ENCODE measurements at regions not wholly inside any gene's neighbourhood (a gene's known extent, or its start where the extent isn't known, plus 50 kb on each side); places are given as distances from the start of the nearest gene placed in this dataset.
A peak's percentile ranks its signal among the peaks of the same experiment; 100 is the strongest.

GRCh38 chr6:84280639-84281038 is 53.2 kb upstream of the CEP162 start (continued):
- TF ChIP-seq, protein P1, sequence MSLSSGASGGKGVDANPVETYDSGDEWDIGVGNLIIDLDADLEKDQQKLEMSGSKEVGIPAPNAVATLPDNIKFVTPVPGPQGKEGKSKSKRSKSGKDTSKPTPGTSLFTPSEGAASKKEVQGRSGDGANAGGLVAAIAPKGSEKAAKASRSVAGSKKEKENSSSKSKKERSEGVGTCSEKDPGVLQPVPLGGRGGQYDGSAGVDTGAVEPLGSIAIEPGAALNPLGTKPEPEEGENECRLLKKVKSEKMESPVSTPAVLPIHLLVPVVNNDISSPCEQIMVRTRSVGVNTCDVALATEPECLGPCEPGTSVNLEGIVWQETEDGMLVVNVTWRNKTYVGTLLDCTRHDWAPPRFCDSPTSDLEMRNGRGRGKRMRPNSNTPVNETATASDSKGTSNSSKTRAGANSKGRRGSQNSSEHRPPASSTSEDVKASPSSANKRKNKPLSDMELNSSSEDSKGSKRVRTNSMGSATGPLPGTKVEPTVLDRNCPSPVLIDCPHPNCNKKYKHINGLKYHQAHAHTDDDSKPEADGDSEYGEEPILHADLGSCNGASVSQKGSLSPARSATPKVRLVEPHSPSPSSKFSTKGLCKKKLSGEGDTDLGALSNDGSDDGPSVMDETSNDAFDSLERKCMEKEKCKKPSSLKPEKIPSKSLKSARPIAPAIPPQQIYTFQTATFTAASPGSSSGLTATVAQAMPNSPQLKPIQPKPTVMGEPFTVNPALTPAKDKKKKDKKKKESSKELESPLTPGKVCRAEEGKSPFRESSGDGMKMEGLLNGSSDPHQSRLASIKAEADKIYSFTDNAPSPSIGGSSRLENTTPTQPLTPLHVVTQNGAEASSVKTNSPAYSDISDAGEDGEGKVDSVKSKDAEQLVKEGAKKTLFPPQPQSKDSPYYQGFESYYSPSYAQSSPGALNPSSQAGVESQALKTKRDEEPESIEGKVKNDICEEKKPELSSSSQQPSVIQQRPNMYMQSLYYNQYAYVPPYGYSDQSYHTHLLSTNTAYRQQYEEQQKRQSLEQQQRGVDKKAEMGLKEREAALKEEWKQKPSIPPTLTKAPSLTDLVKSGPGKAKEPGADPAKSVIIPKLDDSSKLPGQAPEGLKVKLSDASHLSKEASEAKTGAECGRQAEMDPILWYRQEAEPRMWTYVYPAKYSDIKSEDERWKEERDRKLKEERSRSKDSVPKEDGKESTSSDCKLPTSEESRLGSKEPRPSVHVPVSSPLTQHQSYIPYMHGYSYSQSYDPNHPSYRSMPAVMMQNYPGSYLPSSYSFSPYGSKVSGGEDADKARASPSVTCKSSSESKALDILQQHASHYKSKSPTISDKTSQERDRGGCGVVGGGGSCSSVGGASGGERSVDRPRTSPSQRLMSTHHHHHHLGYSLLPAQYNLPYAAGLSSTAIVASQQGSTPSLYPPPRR (CRISPR knock-in tag; IDR thresholded peaks at IDR 0.05; ENCODE audit: borderline replicate concordance): no peak
- TF ChIP-seq SRSF9 (IDR thresholded peaks at IDR 0.05; ENCODE audit: borderline replicate concordance, low read depth, low read length): no peak
- no peak for TF ChIP-seq DNMT1 (IDR thresholded peaks at IDR 0.05)
- no peak for TF ChIP-seq MCM7 (IDR thresholded peaks at IDR 0.05)
- peak; percentile 28; the same call in 1 of the 2 replicates for TF ChIP-seq KLF16 (IDR thresholded peaks at IDR 0.05)
- no peak for TF ChIP-seq BCOR (IDR thresholded peaks at IDR 0.05)
- TF ChIP-seq ZNF212 (CRISPR knock-in tag; IDR thresholded peaks at IDR 0.05): no peak
- 0 out of 4 replicates have a peak, but pooled peaks of 1 of the 2 experiments have one; percentile 8 for TF ChIP-seq RAD21 (CRISPR knock-in tag; conservative IDR thresholded peaks at IDR 0.05 in 1 of 2, IDR thresholded peaks at IDR 0.05 in 1 of 2)
- 0 out of 2 replicates have a peak, but pooled peaks have one; percentile 32 for TF ChIP-seq ZNF766 (CRISPR knock-in tag; conservative IDR thresholded peaks at IDR 0.05)
- TF ChIP-seq, protein P2, sequence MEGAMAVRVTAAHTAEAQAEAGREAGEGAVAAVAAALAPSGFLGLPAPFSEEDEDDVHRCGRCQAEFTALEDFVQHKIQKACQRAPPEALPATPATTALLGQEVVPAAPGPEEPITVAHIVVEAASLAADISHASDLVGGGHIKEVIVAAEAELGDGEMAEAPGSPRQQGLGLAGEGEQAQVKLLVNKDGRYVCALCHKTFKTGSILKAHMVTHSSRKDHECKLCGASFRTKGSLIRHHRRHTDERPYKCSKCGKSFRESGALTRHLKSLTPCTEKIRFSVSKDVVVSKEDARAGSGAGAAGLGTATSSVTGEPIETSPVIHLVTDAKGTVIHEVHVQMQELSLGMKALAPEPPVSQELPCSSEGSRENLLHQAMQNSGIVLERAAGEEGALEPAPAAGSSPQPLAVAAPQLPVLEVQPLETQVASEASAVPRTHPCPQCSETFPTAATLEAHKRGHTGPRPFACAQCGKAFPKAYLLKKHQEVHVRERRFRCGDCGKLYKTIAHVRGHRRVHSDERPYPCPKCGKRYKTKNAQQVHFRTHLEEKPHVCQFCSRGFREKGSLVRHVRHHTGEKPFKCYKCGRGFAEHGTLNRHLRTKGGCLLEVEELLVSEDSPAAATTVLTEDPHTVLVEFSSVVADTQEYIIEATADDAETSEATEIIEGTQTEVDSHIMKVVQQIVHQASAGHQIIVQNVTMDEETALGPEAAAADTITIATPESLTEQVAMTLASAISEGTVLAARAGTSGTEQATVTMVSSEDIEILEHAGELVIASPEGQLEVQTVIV (CRISPR knock-in tag; IDR thresholded peaks at IDR 0.05; ENCODE audit: borderline replicate concordance): no peak
- TF ChIP-seq TEAD4 (IDR thresholded peaks at IDR 0.05; ENCODE audit: low read length): peak; percentile 69; the same call in 1 of the 2 replicates
- no peak for TF ChIP-seq TEAD4 (CRISPR knock-in tag; IDR thresholded peaks at IDR 0.05; ENCODE audit: borderline replicate concordance)
- TF ChIP-seq, protein P3, sequence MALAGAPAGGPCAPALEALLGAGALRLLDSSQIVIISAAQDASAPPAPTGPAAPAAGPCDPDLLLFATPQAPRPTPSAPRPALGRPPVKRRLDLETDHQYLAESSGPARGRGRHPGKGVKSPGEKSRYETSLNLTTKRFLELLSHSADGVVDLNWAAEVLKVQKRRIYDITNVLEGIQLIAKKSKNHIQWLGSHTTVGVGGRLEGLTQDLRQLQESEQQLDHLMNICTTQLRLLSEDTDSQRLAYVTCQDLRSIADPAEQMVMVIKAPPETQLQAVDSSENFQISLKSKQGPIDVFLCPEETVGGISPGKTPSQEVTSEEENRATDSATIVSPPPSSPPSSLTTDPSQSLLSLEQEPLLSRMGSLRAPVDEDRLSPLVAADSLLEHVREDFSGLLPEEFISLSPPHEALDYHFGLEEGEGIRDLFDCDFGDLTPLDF (CRISPR knock-in tag; IDR thresholded peaks at IDR 0.05): no peak
- TF ChIP-seq, protein P4, sequence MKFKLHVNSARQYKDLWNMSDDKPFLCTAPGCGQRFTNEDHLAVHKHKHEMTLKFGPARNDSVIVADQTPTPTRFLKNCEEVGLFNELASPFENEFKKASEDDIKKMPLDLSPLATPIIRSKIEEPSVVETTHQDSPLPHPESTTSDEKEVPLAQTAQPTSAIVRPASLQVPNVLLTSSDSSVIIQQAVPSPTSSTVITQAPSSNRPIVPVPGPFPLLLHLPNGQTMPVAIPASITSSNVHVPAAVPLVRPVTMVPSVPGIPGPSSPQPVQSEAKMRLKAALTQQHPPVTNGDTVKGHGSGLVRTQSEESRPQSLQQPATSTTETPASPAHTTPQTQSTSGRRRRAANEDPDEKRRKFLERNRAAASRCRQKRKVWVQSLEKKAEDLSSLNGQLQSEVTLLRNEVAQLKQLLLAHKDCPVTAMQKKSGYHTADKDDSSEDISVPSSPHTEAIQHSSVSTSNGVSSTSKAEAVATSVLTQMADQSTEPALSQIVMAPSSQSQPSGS (CRISPR knock-in tag; IDR thresholded peaks at IDR 0.05): no peak
- TF ChIP-seq RBM22 (IDR thresholded peaks at IDR 0.05; ENCODE audit: low read depth, low read length, poor library complexity, severe bottlenecking): no peak
- TF ChIP-seq FOXA1 (IDR thresholded peaks at IDR 0.05; ENCODE audit: borderline replicate concordance): no peak
- TF ChIP-seq HLTF (IDR thresholded peaks at IDR 0.05): no peak
- TF ChIP-seq SPI1 (IDR thresholded peaks at IDR 0.05; ENCODE audit: borderline replicate concordance, low read depth, low read length): peak; percentile 91; the same call in 1 of the 2 replicates

Measured in K562 (cell line).